Thyroid gland (tissue), 4 donors: ENCODE measurements at regions not wholly inside any gene's neighbourhood (a gene's known extent, or its start where the extent isn't known, plus 50 kb on each side); places are given as distances from the start of the nearest gene placed in this dataset.

Experiments
- CTCF ChIP-seq, 6 experiments: fragments of 200-600 bp in 3 of 6; fragments of 450-650 bp in 3 of 6; sonication (generic) in 3 of 6; IDR thresholded peaks; one replicate each; pipeline ENCODE4 v1.5.1; 2016 to 2019; ENCODE audit warnings: antibody characterized with exemption in 6 of 6, mild to moderate bottlenecking in 2 of 6, inconsistent platforms in 1 of 6, moderate library complexity in 1 of 6
- POLR2A ChIP-seq, 2 donors: fragments of 450-650 bp; IDR thresholded peaks; one replicate each; pipeline ENCODE4 v1.6.1; 2017; ENCODE audit warnings: antibody characterized with exemption in 2 of 2, mild to moderate bottlenecking in 2 of 2, moderate library complexity in 1 of 2

DNA sequence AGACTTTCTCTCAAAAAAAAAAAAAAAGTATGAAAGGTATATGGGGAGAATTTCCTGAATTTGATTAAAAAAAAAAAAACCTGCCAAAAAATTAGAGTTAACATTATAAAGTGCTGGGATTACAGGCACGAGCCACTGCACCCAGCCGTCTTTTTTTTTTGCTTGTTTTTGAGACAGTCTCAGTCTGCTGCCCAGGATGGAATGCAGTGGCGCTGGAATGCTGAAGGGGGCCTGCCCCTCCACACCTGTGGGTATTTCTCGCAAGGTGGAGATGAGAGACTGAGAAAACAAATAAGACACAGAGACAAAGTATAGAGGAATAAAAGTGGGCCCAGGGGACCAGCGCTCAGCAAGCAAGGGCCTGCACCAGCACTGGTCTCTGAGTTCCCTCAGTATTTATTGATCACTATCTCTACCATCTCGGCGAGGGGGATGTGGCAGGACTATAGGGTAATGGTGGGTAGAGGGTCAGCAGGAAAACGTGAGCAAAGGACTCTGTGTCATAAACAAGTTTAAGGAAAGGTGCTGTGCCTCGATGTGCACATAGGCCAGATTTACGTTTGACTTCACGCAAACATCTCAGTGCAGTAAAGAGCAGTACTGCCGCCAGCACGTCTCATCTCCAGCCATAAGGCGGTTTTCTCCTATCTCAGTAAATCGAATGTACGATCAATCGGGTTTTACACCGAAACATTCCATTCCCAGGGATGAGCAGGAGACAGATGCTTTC, 117.2 kb downstream of the GOSR1 start:
- TF ChIP-seq CTCF (IDR thresholded peaks at IDR 0.05) (peak in 2 of 6 experiments; percentile 10 to 16), POLR2A (IDR thresholded peaks at IDR 0.05) (no peak)
